ENCODE measurements at regions not wholly inside any gene's neighbourhood (a gene's known extent, or its start where the extent isn't known, plus 50 kb on each side); places are given as distances from the start of the nearest gene placed in this dataset.
"Not testable (repeated sequence)": the region's sequence is repeated elsewhere in the genome, so short reads cannot be mapped to it uniquely, and the experiment has no call there.

DNA sequence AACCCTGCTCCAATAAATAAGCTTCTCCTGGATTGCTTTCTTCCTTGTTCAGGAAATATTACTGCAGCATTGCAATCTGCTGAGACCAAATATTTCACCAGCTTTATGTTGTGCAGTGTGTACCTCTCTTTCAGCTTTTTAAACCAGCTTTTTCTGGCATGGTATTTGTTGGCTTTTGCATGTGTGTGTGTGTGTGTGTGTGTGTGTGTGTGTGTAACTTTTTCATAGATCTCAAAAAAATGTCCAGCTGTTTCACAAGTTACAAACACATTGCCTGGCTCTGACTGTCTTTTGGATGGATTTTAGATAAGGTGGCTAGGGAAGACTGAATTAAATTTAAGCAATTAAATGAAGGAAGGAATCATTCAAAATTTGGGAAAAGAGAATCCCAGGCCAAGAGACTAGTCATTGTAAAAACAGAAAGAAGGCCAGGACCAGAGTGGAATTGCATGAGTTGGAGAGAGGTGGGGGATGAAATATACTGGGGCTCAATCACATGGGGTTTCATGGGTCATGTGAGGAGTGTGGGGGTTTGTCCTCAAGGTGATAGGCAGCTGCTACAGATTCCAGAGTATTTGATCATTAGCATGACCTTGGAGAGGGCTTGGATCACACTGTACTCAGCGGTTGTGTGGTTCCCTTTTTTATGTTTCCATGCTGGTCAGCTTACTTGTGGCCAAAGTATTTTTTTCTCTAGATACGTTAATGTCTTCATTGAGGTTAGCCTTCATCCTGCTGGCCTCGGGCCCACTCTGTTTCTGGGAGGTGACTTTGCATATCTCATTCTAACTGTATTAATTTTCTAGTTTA, 357.7 kb upstream of the BOD1L1 start:
- DNase-seq (ENCODE audit: low read depth in 3 of 3), result no peak

DNA sequence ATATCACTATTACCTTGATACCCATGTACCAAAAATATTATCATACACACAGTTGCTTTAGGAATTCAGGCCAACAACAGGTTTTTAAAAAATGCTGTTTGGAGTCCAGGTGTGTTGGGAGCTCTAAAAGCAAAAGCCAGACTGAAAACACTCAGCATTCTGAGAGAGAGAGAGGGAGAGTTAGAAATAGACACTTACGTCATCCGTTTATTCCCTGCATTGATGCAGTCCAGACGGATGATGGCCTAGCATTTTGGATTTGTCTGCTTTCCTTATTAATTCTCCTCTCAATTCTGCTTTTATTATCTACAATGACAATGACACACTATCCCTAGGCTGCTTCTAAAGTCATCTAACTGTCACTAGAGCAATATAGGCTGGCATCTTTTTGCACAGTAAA, 358.3 kb upstream of the BOD1L1 start:
- DNase-seq (ENCODE audit: low read depth in 3 of 3), result no peak

DNA sequence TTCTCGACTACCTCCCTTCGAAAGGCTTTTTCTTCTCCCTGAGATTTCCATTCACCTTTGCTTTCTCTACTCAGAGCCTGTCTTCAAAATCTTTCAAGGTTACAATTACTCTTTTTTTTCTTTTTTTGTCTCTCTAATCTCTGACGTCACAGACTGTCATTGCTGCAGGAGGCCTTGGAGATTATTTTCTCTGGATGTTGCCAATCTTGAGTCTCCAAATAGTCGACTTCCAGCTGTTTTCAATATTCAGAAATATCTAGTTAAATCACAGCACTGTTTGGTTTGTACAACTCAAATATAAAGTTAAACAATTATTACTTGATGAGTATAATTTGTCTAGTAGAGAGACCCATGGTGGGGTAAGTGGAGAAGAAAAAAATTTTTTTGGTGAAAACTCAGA, 359.0 kb upstream of the BOD1L1 start:
- DNase-seq (ENCODE audit: low read depth in 3 of 3), result no peak

DNA sequence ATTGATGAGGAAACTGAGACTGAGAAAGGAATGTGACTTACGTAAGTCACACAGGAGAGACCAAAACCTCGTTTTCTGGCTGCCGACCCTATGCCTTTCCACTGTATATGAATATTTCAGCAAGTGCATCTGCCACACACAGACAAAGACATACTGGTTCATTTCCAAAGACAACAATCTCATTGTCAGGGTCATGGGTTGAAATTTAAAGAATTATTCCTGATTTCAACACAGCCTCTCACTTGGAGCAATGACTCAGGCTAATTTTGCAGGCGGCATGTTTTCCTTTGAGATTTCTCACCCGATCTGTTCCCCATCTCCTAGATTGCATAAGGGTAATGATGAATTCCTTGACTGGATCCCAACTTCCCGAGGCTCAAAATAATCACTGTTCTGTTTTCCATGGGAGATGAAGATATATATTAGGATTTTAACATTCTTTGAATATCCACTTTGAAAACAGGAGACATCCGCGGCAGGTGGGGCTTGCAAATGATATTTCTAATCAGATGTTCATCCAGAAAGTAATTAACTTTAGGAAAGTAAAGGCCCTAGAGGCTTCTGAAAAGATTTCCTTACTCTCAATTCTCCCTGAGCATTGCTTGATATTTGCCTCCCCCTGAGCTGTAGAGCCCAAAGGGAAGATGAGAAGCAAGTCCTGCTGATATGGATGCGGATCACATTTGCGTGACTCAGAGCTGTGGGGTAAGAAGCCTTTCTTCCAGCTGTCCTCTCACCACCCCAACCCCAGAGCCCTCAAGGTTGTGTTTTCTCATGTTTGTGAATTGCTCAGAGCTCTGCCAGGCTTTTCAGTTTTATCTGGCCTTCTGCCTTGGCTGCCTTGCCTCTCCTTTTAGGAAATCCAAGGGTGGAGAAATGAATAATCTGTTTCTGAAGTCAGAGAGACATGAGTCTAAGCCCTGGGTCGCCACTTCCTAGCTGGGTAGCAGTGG, 361.1 kb upstream of the BOD1L1 start:
- DNase-seq (ENCODE audit: low read depth in 3 of 3), result no peak

DNA sequence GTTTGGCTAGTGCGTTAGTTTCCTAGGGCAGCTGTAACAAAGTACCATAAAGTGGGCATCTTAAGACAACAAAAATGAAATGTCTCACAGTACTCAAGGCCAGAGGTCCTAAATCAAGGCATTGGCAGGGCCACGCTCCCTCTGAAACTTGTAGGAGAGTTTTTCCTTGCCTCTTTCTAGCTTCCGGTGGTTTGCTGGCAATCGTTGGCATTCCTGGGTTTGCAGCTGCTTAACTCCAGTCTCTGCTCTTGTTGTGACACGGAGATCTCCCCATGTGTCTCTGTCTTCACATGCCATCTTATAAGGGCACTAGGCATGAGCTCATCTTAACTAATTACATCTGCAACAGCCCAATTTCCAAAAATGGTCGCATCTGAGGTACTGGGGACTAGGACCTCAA, 362.0 kb upstream of the BOD1L1 start:
- DNase-seq (ENCODE audit: low read depth in 3 of 3), result no peak

DNA sequence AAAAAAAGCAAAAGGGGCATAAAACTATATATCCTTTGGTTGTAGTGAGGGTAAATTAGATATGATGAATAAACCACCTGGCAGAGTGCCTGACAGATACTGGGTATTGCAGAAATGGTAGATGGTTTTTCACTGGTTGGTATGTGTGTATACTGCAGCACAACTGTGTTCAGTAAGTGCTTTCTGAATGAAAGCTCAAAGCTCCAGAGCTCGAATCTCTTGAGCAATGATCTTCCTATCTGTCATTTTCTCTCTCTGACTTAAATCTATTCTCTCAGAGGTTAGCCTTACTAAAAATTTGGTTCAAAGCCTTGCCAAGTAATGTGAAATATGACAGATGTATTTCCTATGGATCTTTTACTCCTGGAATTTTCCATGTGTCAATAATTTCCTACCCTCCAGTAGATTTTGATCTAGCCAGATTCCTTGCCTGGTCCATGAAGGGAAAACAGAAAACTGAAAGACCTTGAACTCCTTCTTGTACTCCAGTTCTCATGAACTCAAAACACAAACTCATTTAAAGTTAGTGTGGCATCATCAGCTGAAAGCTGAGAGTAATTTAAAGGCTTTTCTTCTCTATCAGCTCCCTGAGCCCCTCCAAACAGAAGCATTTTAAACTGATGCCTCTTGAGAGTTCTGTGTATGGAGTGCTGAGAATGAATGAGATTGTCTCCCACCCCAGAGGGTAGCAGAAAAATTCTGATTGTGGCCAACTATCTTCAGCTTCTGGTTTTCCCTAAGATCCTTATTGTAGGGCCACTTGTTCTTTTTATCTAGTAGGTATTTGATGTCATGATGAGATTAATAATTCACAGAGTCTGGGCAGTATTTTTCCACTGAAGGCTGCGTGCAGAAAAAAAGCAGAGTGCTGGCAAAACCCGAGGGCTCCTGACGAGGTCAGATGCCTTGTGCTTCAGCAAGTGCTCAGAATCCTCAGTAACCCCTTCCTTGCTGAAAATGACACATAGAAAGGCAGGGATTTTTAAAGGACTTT, 363.4 kb upstream of the BOD1L1 start:
- DNase-seq (ENCODE audit: low read depth in 3 of 3), result no peak

DNA sequence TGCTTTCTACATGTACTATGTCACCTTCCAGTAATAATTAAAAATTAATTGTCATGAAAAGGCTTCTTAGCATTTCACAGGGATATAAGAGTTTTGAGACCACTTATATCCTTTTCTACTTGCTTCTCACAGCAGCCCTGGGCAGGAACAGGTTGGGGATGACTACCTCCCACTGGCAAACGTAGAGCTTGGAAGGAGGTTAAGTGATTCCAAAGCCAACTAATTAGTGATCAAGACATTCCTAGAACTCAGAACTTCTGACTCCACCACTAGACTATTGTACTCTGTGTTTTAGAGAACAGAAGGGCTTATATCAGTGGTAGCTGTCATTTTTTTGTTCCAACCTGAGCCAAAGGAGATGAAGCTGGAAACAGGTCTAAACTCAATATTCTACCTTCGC, 364.5 kb upstream of the BOD1L1 start:
- no peak for DNase-seq (ENCODE audit: low read depth in 3 of 3)

DNA sequence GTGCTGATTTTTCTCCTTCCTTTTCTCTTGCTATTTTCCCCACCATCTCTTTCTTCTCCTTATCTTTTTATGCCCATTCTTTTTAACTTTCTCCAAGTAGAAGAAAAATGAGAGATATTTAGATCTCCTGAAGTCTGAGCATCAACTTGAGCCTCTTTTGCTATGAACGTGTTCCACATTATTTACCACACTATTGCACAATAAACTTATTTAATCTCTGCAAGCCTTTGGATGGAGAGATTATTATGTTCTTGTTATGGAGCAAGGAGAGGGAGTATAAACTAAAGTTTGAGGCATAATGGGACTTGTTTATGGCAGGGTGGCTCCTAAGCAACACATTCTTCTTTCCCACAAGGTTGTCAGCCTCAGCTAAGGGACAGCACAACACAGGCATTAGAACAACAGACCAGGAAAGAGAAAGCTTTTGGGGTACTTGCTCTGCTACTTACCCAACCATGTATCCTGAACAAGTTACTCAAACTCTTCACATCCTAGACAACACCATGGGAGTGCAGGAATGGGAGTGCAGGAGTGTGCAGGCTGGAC, 365.5 kb upstream of the BOD1L1 start:
- DNase-seq (ENCODE audit: low read depth in 3 of 3), result no peak

DNA sequence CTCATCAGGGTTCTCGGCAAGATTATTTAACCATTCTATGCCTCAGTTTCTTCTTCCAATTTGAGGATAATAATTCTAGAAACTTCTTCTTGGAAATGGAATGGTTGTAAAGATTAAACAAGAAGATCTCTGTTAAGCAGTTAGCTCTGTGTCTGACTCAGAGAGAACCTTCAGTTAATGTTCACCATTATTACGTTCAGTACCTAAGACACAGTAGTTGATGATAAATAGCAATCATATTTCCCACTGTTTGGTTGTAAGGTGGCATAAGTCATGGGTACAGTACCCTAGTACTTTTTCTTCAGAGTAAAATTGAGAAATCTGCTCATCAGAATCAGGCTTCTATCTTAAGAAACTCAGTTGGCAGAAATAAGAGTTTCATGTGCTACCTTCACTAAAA, 366.5 kb upstream of the BOD1L1 start:
- no peak for DNase-seq (ENCODE audit: low read depth in 3 of 3)

DNA sequence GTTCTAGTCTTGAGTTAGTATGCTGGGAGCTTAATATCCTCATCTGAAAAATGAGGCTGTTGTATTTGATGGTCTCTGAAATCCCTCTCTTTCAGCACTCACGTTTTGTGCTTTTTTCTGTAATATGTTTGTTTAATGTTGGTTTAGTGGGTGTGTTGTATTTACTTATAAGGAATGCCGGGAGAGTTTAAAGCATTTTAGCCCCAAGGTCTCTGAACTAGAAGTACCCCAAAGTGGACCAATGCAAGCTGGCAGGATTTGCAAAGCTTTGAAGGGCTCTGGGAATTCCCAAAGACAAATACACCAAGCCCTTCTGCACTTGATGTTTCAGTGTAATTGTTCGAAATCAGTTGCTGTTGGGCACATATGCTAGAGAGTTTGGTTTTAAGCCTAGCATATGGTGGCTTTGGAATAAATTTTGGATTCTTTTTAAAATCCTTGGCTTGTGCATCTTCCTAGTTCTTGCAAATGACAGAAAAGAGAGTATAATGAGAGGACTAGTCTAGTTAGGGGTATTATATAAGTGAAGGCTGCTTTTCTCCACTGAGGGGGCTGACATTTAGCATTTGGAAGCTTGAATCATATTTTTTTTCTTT, 371.4 kb upstream of the BOD1L1 start:
- DNase-seq (ENCODE audit: low read depth in 3 of 3), result no peak

DNA sequence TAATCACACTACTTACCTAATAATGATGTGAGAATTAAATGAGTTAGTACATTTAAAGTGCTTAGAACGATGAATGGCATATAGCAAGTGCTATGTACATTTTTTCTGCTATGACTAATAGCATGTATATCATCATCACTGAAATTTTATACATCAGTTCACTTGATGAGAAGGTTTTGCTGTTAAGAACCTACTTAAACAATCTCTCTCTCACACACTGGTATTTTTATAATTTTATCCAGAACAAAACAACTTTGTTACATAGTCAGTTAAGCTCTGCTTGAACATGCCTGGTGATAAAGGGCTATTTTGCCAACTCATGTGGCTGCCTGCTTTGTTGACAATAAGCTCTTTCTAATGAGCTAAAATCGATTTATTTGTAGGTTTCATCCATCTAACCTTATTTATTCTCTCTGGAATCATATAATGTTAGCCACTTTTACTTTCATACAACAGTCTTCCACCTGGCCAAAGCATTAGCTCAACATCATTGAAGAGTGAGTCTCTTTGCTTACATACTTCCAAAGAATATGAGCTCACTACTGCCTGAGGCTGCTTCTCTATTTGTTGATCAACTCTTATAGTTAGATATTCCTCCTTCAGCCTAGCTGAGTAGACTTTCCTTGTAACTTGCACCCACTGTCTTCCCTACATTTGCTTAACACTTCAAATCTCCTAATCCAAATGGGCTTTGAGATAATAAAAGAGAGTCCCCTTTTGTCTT, 372.7 kb upstream of the BOD1L1 start:
- DNase-seq (ENCODE audit: low read depth in 3 of 3), result no peak

DNA sequence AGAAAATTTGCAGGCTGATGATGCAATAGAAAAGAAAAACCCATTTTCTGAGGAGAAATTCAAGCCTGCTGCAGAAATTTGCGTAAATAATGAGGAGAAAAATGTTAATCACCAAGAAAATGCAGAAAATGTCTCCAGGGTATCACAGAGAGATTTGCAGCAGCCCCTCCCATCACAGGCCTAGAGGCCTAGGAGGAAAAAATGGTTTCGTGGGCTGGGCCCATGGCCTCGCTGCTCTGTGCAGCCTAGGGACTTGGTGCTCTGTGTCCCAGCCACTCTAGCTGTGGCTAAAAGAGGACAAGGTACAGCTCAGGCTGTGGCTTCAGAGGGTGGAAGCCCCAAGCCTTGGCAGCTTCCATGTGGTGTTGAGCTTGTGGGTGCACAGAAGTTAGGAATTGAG, 374.8 kb upstream of the BOD1L1 start:
- DNase-seq (ENCODE audit: low read depth in 3 of 3), result not testable (repeated sequence)

DNA sequence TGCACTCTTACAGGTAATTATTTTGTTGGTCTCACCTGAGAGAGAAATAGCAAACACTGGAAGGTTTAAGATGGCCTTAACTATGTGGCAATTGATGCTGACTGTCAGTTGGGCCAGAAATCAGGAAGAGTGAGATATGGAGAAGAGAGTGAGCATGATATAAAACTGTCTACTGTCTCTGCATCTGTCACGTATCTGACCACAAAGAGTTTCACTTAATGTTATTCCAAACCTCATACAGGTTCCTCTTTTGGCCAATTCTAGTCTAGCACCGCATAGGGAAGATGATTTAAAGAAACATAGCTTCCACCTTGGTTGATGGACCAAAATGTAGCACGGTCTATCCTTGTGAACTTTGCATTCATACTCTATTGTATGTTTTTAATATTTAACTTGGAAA, 381.0 kb upstream of the BOD1L1 start:
- DNase-seq (ENCODE audit: low read depth in 3 of 3), result no peak

DNA sequence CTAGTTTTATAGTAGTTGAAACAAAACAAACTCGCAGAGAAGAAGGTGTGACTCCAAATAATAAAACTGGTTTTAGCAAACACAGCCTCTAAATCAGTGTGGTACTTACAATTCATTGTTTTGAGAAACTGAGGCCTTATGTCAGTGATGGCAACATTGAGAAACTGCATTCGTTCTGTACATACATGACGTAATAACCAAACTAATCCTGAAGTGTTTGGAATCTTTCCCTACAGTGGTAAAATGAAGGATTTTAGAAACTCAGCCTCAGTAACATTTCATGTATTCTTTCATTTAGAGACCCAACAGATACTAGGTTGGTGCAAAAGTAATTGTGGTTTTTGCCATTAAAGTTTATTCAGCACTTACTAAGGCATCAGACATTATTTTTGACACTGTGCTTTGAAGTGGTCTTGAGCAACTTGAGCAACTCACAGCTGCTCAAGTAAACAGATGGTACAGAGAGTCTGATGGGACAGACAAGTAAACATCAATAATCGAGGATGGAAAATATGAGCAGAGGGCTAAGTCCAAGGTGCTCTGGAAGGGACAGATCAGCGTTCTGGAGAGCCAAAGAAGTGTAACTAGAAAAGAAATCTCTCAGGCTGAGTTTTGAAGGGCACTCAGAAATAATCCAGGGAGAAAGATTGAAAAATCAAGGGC, 390.8 kb upstream of the BOD1L1 start:
- DNase-seq (ENCODE audit: low read depth in 3 of 3), result no peak

DNA sequence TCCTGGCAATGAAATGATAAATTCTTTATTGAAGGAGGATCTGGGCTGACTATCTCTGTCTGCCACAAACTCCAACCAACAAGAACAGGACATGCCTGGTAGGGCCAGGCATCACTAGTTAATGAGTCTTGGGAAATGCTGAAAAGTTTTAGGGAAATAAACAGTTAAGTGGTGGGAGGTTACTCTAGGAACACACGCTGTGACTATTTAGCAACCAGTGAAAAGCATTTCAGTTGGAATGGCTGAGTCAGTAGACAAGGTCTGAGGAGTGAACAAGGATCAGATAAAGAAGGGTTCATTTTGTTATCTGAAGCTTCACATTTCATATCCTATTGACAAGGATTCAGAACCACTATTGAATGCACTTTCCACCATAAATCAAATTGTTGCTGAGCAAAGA, 394.9 kb upstream of the BOD1L1 start:
- no peak for DNase-seq (ENCODE audit: low read depth in 3 of 3)

DNA sequence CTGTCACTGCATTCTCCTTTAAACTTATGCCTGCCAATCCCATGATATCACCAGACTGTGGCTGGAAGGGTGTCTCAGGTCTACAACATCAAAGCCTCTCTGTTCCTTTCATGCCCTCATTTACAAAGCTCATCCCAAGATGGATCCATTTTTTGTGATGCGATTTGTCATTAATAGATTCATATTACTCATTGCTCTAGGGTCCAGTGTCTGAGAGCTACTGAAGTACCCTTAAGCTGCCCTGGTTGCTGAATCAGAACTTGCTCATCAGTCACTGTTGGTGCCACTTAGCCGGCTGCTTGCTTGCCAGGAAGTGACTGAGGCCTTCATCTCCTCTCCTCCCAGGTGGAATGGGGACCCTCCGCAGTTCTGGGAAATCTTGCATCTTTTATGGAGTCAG, 395.5 kb upstream of the BOD1L1 start:
- no peak for DNase-seq (ENCODE audit: low read depth in 3 of 3)

DNA sequence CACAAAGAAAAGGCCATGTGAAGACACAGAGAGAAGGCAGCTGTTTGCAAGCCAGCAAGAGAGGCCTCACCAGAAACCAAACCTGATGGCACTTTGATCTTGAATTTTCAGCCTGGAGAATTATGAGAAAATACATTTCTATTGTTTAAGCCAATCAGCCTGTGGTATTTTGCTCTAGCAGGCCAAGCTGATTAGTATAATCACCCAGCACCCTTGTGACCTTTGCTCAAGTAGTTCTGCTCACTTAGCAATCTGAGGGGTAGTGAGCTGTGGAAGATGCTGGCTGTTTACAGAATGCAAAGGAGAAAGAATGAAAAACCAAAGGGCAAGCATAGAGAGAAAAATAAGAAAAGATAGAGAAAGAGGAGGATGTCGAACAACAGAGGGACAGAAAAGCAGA, 396.4 kb upstream of the BOD1L1 start:
- DNase-seq (ENCODE audit: low read depth in 3 of 3), result no peak

DNA sequence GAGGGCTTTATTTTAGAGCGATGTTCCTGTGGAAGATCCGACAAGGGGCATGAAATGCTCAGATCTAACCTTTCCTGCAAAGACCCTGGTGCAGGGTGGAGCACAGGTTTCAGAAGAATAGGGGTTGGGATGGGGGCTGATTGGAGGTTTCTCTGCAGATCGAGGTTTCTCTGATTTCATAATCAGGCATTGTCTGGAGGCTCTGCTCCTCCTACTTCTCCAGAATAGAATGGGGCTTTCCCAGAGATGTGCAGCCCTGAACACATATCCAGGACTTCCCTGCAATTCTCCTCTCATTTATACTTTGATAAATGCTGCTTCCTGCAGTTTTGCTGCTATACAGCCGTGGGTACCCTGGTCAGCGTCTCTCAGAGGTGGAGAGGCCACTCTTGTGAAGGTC, 397.6 kb upstream of the BOD1L1 start:
- no peak for DNase-seq (ENCODE audit: low read depth in 3 of 3)

DNA sequence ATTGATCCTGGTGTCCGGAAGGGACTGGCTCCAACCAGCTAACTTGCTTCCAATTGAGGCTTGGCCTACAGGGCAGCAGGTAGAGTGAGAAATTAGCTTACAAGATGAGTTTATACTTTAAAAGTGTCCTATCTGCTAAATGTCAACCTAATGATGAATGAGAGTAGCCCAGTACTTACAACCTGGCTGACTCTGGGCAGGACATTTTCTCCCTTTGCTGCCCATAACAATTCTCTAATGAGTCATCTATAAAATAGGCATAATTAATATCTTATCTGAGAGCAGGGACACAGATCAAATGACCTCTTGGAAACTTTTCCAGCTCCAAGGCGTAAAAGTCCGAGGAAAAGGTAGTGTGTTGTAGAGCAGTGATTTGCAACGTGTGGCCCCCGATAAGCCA, 398.4 kb upstream of the BOD1L1 start:
- no peak for DNase-seq (ENCODE audit: low read depth in 3 of 3)

DNA sequence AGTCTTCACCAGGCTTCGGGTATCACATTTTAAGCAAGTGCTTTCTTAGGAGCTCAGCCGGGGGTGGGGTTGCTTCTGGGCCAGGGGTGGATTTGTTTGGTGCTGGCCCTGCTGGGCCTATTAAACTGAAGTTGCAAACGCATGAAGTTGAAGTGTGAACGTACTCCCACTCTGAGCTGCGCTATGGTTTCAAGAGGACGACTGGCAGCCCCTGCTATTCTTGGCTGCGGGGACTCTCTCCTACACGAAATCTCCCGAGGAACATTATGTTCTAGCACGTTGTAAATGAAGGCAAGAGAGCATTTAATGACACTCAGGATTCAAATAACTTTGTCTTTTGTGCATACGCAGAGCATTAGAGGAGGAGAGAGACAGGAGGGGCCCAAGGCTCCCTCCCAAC, 401.3 kb upstream of the BOD1L1 start:
- DNase-seq (ENCODE audit: low read depth in 3 of 3), result no peak
